HG02840 (cell line): ENCODE measurements at regions not wholly inside any gene's neighbourhood (a gene's known extent, or its start where the extent isn't known, plus 50 kb on each side); places are given as distances from the start of the nearest gene placed in this dataset.

Source experiments
- ATAC-seq: cut with Tn5 transposase; IDR thresholded peaks from one replicate; pipeline ENCODE4 v1.9.1; 2021; ENCODE audit warnings: mild to moderate bottlenecking, moderate library complexity, moderate number of reproducible peaks; ENCODE audit not compliant: unreplicated experiment, low FRiP score

- ATAC-seq = no peak
Measured at GRCh38 chr22:48564995-48565394, 1262.7 kb downstream of the BRD1 start.

- no peak for ATAC-seq
Measured at GRCh38 chr22:48563966-48564330, 1263.7 kb downstream of the BRD1 start.

GRCh38 chr22:48563118-48563965 is 1264.3 kb downstream of the BRD1 start:
- ATAC-seq = no peak

- no peak for ATAC-seq
Measured at GRCh38 chr22:48561676-48562075, 1266.0 kb downstream of the BRD1 start.

GRCh38 chr22:48560836-48561235 is 1266.8 kb downstream of the BRD1 start:
- no peak for ATAC-seq

DNA sequence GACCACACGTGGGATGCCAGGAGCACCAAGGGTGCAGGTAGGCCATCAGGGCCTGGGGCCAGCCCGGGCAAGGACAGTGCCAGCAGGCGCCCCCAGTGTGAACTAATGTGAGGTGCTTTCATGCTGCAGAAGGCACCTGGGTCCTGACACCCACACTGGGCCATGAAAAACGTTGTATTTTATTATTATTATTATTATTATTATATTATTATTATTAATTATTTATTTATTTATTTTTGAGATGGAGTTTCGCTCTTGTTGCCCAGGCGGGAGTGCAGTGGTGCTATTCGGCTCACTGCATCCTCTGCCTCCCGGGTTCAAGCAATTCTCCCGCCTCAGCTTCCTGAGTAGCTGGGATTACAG is 1267.3 kb downstream of the BRD1 start:
- ATAC-seq = no peak

DNA sequence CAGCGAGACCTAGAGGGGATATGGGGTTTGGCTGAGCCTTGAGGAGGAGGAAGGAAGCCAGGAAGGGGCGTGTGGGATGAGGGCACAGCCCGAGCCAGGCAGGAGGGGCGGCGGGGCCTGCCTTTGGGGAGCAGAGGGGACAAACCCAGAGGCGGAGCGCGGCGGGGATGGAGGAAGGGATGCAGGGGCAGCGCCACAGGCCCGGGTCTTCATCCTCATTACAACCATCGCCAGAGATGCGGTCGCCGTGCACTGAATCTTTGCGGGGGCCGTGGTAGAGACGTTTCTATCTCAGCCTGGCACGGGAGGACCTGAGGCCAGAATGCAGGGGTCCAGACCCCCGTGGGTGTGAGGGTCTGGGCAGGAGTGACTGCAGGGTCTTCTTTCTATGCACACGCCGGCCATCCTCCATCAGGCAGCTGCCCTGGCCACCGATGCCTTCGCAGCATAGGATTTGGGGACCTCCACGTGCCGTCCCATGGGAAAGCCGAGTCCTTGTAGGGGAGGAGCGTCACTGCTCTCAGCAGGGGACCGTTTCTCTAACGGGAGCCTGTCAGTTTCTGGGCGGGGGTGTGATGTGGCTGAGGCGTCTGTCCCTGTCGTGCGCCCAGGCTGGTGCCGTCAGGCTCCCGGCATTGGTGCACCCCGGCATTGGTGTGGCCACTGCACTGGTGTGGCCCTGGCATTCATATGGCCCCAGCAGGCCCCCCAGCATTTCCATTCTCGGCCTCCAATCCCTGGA is 1267.9 kb downstream of the BRD1 start:
- ATAC-seq = no peak

DNA sequence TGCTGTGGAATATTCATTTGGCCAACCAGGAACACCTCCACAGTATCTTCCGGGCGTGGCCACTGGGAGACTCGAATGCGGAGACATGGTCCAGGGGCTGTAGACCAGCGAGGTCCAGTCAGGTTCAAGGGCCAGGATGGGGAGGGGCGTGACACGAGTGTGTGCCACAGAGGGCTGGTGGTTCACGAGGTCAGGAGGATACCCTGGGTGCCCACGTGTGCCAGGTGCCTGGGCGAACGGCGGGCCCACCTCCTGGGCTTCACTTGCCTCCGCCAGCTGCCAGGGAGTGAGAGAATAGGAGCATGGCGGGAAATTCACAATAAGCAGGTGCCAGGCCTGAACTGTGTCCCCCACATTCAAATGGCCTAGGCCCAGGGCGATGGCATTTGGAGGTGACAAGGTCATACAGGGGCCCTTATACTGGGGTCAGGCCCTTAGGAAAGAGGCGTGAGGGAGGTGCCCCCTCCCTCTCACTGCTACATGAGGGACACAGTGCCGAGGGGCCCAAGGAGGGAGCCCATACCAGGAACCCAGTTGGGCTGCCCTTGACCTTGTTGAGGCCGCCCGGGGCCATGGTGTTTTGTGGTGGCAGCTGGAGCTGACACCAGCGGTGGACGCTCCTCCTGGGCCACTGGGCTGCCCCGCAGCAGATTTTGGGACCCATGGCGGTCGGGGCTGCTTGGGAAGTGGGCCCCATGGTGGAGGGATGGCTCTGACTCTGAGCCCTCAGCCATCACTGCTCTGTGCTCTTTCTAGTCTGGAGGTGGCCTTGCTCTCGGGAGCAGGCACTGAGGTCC is 1268.9 kb downstream of the BRD1 start:
- no peak for ATAC-seq

GRCh38 chr22:48558016-48558415 is 1269.7 kb downstream of the BRD1 start:
- no peak for ATAC-seq

DNA sequence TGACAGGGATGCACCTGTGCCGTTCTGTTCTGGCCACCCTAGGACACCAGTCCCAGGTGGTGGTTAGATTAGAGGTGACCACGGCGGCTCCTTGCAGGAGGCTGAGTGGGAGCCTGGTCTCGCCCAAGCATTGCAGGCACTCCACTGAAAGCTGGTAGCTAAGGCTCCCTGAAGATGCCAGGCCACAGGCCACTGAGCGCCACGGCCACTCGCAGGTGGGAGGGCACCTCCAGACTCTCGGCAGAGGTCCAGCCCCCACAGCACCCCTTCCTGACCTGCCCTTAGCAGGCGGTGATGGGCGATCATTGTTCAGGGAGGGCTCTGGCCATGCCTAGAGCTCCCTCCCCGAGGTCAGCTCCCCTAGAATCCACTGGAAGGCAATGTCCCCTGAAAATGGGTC is 1270.2 kb downstream of the BRD1 start:
- ATAC-seq = no peak

GRCh38 chr22:48556751-48557150 is 1270.9 kb downstream of the BRD1 start:
- ATAC-seq = no peak

- no peak for ATAC-seq
Measured at GRCh38 chr22:48556222-48556621, 1271.5 kb downstream of the BRD1 start.

DNA sequence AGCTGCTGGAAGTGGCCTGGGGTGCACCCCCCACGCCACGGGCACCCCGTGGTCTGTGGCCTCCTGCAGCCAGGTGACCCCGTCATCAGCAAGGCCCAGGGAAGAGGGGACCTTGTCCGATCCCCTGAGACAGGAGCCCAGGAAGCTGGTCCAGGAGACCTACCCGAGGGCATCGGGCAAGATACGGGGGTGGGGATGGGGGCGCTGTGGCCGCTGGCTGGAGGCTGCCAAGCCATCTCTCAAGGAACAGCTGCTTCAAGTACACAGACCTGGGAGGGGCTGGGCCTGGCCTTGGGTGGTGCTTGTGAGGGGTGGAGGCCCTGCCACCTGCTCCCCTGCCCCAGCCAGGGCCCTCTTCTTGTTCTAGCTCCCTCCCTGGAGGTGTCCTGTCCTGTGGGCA is 1272.1 kb downstream of the BRD1 start:
- no peak for ATAC-seq

GRCh38 chr22:48554893-48555572 is 1272.6 kb downstream of the BRD1 start:
- ATAC-seq = no peak

- no peak for ATAC-seq
Measured at GRCh38 chr22:48553694-48554308, 1273.9 kb downstream of the BRD1 start.

- ATAC-seq = no peak
Measured at GRCh38 chr22:48553119-48553518, 1274.6 kb downstream of the BRD1 start.

DNA sequence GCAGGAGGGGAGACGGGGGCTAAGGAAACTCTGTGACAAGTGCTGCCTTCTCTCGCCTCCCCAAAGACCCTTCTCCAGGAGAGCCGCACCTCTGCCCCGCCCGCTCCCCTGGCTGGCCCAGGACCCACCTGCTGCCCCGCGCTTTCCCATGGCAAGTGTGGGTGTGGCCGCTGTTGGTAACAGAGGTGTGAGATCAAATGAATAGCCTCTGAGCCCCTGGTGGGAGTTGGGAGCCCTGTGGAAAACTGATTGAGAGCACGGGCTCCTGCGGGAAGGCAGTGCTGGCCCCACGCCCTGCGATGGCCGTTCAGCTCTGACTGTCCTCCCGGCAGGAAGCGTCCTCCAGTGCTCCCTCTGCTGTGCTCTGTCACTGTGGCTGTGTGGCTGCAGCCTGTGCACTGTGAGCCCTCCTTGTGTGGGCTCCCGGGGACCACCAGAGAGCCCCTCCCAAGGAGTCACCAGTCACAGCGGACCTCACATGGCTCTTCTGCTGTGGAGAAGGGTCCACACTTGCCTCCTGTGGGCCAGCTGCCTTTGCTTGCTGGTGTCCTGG is 1275.9 kb downstream of the BRD1 start:
- no peak for ATAC-seq

DNA sequence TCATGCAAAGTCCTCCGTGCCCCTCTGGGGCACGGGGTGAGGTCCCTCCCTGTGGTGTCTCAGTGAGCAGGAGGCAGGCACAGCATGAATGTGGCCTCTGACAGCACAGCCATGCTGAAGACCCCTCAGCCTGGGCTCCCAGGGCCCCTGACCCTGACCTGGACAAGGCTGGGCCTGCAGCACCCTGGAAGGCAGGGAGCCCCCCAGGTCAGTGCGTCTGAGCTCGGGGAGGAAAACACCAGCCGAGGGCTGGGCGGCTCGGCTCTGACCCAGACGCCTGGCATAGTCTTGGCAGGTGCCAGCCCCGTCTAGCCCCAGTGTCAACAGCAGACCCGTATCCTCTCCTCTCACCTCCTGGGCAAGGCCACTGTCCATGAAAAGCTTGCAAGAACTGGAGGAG is 1276.6 kb downstream of the BRD1 start:
- no peak for ATAC-seq

DNA sequence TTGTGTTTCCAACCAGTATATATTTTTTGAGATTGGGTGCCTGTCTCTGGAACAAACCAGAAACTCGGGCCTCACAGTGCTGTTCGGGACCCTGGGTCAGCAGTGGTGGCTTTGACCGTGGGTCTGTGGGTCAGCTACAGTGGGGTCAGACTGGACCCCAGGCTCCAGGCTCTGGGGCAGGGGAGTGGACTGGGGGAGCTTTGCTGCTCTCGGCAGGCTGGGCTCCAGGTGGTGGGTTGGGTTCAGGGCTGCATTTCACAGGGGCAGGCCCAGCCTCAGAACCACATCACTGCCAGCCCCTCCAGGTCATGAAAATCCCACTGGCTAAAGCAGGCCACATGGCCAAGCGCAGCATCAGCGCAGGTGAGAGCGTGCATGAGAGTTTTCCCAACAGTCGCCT is 1279.3 kb downstream of the BRD1 start:
- ATAC-seq = no peak

GRCh38 chr22:48547971-48548370 is 1279.7 kb downstream of the BRD1 start:
- no peak for ATAC-seq
